ENCODE measurements at regions not wholly inside any gene's neighbourhood (a gene's known extent, or its start where the extent isn't known, plus 50 kb on each side); places are given as distances from the start of the nearest gene placed in this dataset.
"Not testable (repeated sequence)": the region's sequence is repeated elsewhere in the genome, so short reads cannot be mapped to it uniquely, and the experiment has no call there.

DNA sequence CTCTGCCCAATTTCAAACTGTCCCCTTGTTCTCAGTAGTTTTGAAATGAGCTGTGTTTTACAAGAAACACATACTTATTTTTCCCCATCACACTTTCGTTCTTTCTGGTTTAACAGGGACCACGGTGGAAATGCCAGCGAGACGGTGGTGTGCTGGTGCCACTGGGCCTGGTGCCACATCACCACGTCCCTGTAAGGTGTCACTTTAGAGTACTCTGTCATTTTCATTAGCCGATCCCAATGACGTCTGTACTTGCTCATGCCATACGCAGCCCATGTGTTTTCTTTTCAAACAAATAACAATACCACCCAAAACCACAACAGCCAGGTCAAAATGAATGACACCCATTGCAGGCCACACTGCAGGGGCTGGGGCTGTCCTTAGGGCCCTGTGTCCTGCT, 4416.8 kb upstream of the TPTE start:
- H4K20me1 ChIP-seq (ENCODE audit: insufficient read depth, low read length); H3K4me2 ChIP-seq (ENCODE audit: low read length); H3K4me3 ChIP-seq (ENCODE audit: low read length); H3K9ac ChIP-seq (ENCODE audit: low read length); H3K79me2 ChIP-seq (ENCODE audit: low read length); H3K36me3 ChIP-seq (replicated peaks; ENCODE audit: low read depth, low read length); H3K4me1 ChIP-seq (ENCODE audit: low read length); H2AFZ ChIP-seq (ENCODE audit: low read depth, low read length); H3K27ac ChIP-seq (ENCODE audit: low read length); H3K9me3 ChIP-seq (ENCODE audit: insufficient read depth, low read length); H3K27me3 ChIP-seq (ENCODE audit: low read depth, low read length): not testable (repeated sequence)

DNA sequence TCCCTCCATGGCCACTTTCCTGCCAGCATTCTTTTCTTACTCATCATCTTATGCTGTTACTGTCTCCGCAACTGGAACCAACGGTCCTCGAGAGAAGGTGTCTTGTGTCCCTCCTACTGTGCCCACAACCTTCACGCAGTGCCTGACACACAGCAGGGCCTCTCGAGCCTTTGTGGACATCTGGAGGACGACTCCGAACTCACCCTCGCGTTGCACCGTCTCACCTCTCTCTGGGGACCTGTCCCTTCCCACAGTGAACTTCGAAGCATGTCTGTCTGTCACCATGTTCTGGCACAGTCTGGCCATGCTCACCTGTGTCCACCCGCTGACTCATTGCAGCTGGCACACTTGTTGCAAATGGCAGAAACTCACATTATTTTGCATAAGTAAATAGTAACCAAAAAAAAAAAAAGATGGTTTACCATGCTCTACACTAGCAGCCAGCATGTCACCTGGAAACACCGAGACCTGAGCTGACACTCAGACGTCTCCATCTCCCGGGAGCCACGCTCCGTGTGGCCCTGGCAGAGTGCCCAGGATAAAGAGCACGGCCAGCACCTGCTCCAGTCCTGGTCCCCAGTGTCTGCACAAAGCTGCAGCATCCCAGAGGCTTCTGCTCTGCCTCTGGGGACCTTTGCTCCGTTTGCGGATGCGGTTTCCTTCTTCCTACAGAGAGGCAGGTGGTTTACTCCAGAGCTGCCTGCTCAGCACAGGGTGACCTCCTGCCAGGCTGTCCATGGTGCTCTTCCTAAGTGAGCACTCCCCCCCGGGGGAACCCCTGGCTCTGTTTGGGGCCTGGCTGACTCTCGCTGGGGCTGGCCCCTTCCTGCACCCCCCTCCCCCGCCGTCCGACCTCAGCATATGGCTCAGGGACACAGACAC, 4414.5 kb upstream of the TPTE start:
- H3K27me3 ChIP-seq (ENCODE audit: low read depth, low read length); H3K36me3 ChIP-seq (replicated peaks; ENCODE audit: low read depth, low read length); H3K4me1 ChIP-seq (ENCODE audit: low read length); H3K79me2 ChIP-seq (ENCODE audit: low read length); H3K4me2 ChIP-seq (ENCODE audit: low read length); H3K27ac ChIP-seq (ENCODE audit: low read length); H3K4me3 ChIP-seq (ENCODE audit: low read length); H2AFZ ChIP-seq (ENCODE audit: low read depth, low read length); H3K9ac ChIP-seq (ENCODE audit: low read length); H3K9me3 ChIP-seq (ENCODE audit: insufficient read depth, low read length); H4K20me1 ChIP-seq (ENCODE audit: insufficient read depth, low read length): not testable (repeated sequence)

DNA sequence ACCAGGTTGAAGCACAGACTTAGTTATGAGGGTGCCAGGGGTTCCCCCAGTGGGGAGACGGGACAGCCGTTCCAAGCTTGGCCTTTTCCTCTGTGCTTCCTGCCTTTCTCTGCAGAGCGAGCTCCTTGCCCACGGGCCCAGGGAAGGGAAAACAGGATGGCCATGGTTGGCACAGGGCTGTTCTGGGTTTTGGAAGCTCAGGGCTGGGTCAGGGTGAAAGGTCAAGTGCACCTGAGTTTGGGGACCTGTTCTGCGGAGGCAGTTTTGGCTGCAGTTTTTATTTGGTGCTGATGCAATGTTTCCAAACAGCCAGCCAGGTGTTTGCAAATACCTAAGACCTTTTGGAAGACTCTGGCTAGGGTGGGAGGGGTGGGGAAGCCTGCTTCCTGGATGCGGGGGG, 4412.5 kb upstream of the TPTE start:
- H4K20me1 ChIP-seq (ENCODE audit: insufficient read depth, low read length), result not testable (repeated sequence)

DNA sequence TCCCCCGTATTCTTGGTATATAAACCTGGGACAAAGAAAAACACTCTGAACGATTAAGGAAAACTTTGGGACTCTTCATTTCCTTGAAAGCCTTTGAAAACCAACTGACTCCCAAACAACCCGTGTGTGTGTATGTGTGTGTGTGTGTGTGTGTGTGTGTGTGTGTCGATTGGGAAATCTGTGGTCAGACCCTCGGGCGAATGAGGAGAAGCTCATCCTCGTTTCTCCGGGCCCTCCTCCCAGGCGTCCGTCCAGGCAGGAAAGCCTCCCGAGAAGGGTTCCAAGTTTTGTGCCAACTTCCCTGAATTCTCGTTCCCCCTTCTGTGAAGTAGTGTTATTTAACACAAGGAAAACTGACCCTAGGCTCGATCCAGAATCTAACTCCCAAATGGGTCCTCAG, 4411.6 kb upstream of the TPTE start:
- not testable (repeated sequence) for H3K9ac ChIP-seq (ENCODE audit: low read length); H3K4me1 ChIP-seq (ENCODE audit: low read length); H3K36me3 ChIP-seq (replicated peaks; ENCODE audit: low read depth, low read length); H3K27me3 ChIP-seq (ENCODE audit: low read depth, low read length); H3K9me3 ChIP-seq (ENCODE audit: insufficient read depth, low read length); H3K4me2 ChIP-seq (ENCODE audit: low read length); H4K20me1 ChIP-seq (ENCODE audit: insufficient read depth, low read length); H3K27ac ChIP-seq (ENCODE audit: low read length); H3K4me3 ChIP-seq (ENCODE audit: low read length); H3K79me2 ChIP-seq (ENCODE audit: low read length); H2AFZ ChIP-seq (ENCODE audit: low read depth, low read length)

More for the DNA sequence above, 4412.5 kb upstream of the TPTE start:
- H3K9me3 ChIP-seq (ENCODE audit: insufficient read depth, low read length); H2AFZ ChIP-seq (ENCODE audit: low read depth, low read length); H3K9ac ChIP-seq (ENCODE audit: low read length); H3K27me3 ChIP-seq (ENCODE audit: low read depth, low read length); H3K36me3 ChIP-seq (replicated peaks; ENCODE audit: low read depth, low read length); H3K79me2 ChIP-seq (ENCODE audit: low read length); H3K27ac ChIP-seq (ENCODE audit: low read length); H3K4me1 ChIP-seq (ENCODE audit: low read length); H3K4me3 ChIP-seq (ENCODE audit: low read length); H3K4me2 ChIP-seq (ENCODE audit: low read length): not testable (repeated sequence)

DNA sequence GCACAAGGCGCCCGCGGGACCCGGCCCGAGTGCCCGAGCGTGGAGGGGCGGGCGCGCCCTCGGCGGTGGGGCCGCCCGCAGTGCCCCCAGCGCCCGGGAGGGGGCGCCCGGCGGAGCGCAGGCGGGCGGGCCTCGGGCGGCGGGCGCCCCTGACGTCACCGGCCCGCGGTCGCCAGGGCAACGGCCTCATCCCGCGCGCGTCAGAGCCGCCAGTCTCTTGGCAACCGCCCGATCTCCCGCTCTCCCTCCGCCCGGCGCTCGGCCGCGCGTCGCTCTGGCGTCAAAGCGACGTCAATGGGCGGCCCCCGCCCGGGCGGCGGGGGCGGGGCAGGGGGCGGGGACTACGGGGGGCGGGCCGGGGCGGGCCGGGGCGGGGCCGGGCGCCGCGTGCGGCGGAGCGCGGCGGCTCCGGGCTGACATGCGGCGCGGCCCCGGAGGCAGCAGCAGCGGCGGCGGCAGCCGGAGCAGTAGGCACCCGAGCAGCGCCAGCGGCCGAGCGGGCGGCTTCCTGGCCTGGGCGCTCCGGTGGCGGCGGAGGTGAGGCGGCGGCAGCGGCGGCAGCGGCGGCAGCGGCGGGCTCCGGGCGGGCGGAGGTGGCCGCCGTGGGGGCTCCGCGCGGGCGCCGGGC, 4410.6 kb upstream of the TPTE start:
- not testable (repeated sequence) for H3K27ac ChIP-seq (ENCODE audit: low read length); H3K4me1 ChIP-seq (ENCODE audit: low read length); H3K9me3 ChIP-seq (ENCODE audit: insufficient read depth, low read length); H3K4me3 ChIP-seq (ENCODE audit: low read length); H3K79me2 ChIP-seq (ENCODE audit: low read length); H3K4me2 ChIP-seq (ENCODE audit: low read length); H3K9ac ChIP-seq (ENCODE audit: low read length); H3K36me3 ChIP-seq (replicated peaks; ENCODE audit: low read depth, low read length); H2AFZ ChIP-seq (ENCODE audit: low read depth, low read length); H4K20me1 ChIP-seq (ENCODE audit: insufficient read depth, low read length); H3K27me3 ChIP-seq (ENCODE audit: low read depth, low read length)

DNA sequence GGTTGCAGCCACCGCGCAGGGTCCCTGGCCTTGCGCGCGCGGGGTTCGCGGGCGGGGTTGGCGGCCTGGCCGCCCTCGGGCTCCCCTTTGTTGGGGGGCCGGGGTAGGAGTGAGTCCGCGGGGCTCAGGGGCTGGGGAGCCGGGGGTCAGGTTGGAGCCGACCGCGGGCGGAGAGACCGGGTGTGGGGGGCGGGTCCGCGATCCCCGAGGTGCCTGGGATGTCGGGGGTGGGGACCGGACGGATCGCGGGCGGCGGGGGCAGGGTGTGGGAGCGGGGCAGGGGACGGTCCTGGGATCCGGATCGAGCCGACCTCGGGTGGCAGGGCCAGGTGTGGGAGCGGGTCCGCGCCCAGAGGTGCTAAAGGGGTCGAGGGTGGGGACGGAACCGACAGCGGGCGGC, 4410.0 kb upstream of the TPTE start:
- not testable (repeated sequence) for H3K9me3 ChIP-seq (ENCODE audit: insufficient read depth, low read length); H3K36me3 ChIP-seq (replicated peaks; ENCODE audit: low read depth, low read length); H3K27ac ChIP-seq (ENCODE audit: low read length); H3K79me2 ChIP-seq (ENCODE audit: low read length); H4K20me1 ChIP-seq (ENCODE audit: insufficient read depth, low read length); H3K4me1 ChIP-seq (ENCODE audit: low read length); H2AFZ ChIP-seq (ENCODE audit: low read depth, low read length); H3K27me3 ChIP-seq (ENCODE audit: low read depth, low read length); H3K9ac ChIP-seq (ENCODE audit: low read length); H3K4me2 ChIP-seq (ENCODE audit: low read length)
- peak overlapping the region; percentile 43; the same call in 1 of the 2 replicates for H3K4me3 ChIP-seq (ENCODE audit: low read length)

DNA sequence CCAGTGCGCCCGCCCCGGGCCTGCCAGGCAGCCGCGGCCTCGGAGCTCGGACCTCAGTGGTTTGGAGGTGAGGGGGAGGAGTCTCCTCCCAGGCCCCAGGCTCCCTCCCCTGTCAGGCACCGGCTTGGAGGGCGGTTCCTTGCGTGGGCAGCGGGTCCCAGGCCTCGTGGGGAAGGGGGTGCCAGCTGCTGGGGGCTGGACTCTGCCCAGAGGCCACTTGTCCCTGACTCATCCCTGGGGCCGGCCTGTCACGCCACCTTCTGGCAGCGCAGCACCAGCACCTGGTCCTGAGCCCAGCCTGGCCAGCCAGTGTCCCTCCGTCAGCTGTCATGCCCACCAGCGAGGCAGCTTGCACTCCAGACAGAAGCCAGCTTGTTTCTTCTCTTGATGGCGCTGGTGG, 4403.0 kb upstream of the TPTE start:
- not testable (repeated sequence) for H4K20me1 ChIP-seq (ENCODE audit: insufficient read depth, low read length); H2AFZ ChIP-seq (ENCODE audit: low read depth, low read length)

DNA sequence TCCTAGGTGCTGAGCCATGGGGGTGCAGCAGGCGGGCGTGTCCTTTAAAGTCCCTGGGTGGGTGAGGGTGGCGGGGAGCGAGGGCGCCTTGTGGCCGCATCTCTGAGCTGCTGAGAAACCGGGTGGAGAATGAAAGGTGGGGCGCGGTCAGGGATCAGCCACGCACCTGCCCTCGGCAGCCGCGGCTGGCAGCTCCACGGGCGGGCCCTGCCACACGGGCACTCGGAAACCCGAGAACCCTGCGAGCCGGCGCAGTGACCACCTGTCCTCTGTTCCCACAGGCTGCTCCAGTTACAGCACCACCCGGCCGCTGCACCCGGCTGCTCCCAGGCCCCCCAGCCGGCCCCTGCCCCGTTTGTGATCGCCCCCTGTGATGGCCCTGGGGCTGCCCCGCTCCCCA, 4400.5 kb upstream of the TPTE start:
- not testable (repeated sequence) for H2AFZ ChIP-seq (ENCODE audit: low read depth, low read length); H3K9me3 ChIP-seq (ENCODE audit: insufficient read depth, low read length); H3K9ac ChIP-seq (ENCODE audit: low read length)

More for the DNA sequence above, 4403.0 kb upstream of the TPTE start:
- H3K4me3 ChIP-seq (ENCODE audit: low read length); H3K9ac ChIP-seq (ENCODE audit: low read length); H3K36me3 ChIP-seq (replicated peaks; ENCODE audit: low read depth, low read length); H3K79me2 ChIP-seq (ENCODE audit: low read length); H3K4me1 ChIP-seq (ENCODE audit: low read length); H3K9me3 ChIP-seq (ENCODE audit: insufficient read depth, low read length); H3K4me2 ChIP-seq (ENCODE audit: low read length); H3K27me3 ChIP-seq (ENCODE audit: low read depth, low read length); H3K27ac ChIP-seq (ENCODE audit: low read length): not testable (repeated sequence)

DNA sequence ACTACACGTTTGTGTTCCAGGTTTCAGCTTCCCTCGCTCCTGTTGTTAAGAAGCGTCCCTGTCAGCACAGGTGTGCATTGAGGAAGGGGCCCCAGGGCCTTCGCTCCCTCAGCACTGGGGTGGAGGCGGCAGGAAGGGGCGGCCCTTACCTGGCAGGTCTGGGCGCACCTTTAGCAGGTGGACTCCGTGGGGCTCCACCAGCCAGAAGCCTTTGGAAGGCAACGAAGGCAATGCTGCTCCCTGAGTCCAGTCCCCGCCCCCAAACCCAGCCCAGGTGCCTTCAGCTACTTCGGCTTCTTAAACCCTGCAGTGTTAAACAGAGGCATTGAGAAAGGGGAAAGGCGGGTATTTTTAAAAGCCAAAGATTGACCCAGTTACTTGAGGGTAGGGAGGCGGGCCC, 4398.8 kb upstream of the TPTE start:
- not testable (repeated sequence) for H3K9me3 ChIP-seq (ENCODE audit: insufficient read depth, low read length); H3K4me2 ChIP-seq (ENCODE audit: low read length); H3K36me3 ChIP-seq (replicated peaks; ENCODE audit: low read depth, low read length); H3K4me3 ChIP-seq (ENCODE audit: low read length); H3K4me1 ChIP-seq (ENCODE audit: low read length); H4K20me1 ChIP-seq (ENCODE audit: insufficient read depth, low read length); H3K27me3 ChIP-seq (ENCODE audit: low read depth, low read length); H3K79me2 ChIP-seq (ENCODE audit: low read length); H3K9ac ChIP-seq (ENCODE audit: low read length); H3K27ac ChIP-seq (ENCODE audit: low read length); H2AFZ ChIP-seq (ENCODE audit: low read depth, low read length)

More for the DNA sequence above, 4400.5 kb upstream of the TPTE start:
- H3K4me3 ChIP-seq (ENCODE audit: low read length); H3K36me3 ChIP-seq (replicated peaks; ENCODE audit: low read depth, low read length); H3K27ac ChIP-seq (ENCODE audit: low read length); H4K20me1 ChIP-seq (ENCODE audit: insufficient read depth, low read length); H3K4me2 ChIP-seq (ENCODE audit: low read length); H3K27me3 ChIP-seq (ENCODE audit: low read depth, low read length); H3K79me2 ChIP-seq (ENCODE audit: low read length); H3K4me1 ChIP-seq (ENCODE audit: low read length): not testable (repeated sequence)

Measured in OCI-LY3 (cell line).